Transverse colon (tissue), 4 donors: ENCODE measurements at regions not wholly inside any gene's neighbourhood (a gene's known extent, or its start where the extent isn't known, plus 50 kb on each side); places are given as distances from the start of the nearest gene placed in this dataset.

Source experiments
- DNase-seq: peaks from one replicate; pipeline ENCODE4 v3.0.0-alpha.2; 2019
- H3K27ac ChIP-seq, 4 donors: fragments of 200-600 bp; sonication (generic); 2 replicates each; pipeline ENCODE4 v1.5.1; 2016 to 2018; ENCODE audit warnings: inconsistent platforms in 4 of 4
- H3K27me3 ChIP-seq: fragments of 200-600 bp; sonication (generic); 2 replicates; pipeline ENCODE4 v1.5.1; 2017; ENCODE audit warnings: inconsistent platforms
- H3K36me3 ChIP-seq, 4 donors: fragments of 200-600 bp; sonication (generic); 2 replicates each; pipeline ENCODE4 v1.5.1; 2017 to 2019; ENCODE audit warnings: inconsistent platforms in 4 of 4
- H3K4me1 ChIP-seq, 4 donors: fragments of 200-600 bp; sonication (generic); 2 replicates each; pipeline ENCODE4 v1.5.1; 2017 to 2020; ENCODE audit warnings: inconsistent platforms in 4 of 4
- H3K4me3 ChIP-seq, 4 donors: fragments of 200-600 bp; sonication (generic); 1 replicate in 1 of 4; 2 replicates in 3 of 4; pipeline versions ENCODE4 v1.5.1 to v1.6.1; 2017 to 2019; ENCODE audit warnings: inconsistent platforms in 4 of 4
- H3K9me3 ChIP-seq, 2 donors: fragments of 200-600 bp; sonication (generic); 2 replicates each; pipeline ENCODE4 v1.5.1; 2017 to 2019; ENCODE audit warnings: inconsistent platforms in 2 of 2
- CTCF ChIP-seq, 5 experiments: fragments of 200-600 bp in 3 of 5; fragments of 450-650 bp in 2 of 5; sonication (generic) in 3 of 5; IDR thresholded peaks; 1 replicate in 2 of 5; 2 replicates in 3 of 5; pipeline ENCODE4 v1.5.1; 2016 to 2017; ENCODE audit warnings: antibody characterized with exemption in 5 of 5, inconsistent platforms in 3 of 5, mild to moderate bottlenecking in 2 of 5, moderate library complexity in 1 of 5
- EP300 ChIP-seq: sonication (generic); formaldehyde crosslinking; IDR thresholded peaks from one replicate; pipeline ENCODE4 v1.6.1; 2017; ENCODE audit warnings: antibody characterized with exemption, low read depth
- POLR2A ChIP-seq: fragments of 450-650 bp; IDR thresholded peaks from one replicate; pipeline ENCODE4 v1.6.1; 2016; ENCODE audit warnings: antibody characterized with exemption, mild to moderate bottlenecking, moderate library complexity
- POLR2AphosphoS5 ChIP-seq, 3 donors: sonication (generic); formaldehyde crosslinking; IDR thresholded peaks; one replicate each; pipeline ENCODE4 v1.6.1; 2016; ENCODE audit warnings: antibody characterized with exemption in 3 of 3
- WGBS, 2 donors: methylation state at CpG; one replicate each; pipeline ENCODE4 v1.1.5; 2018; ENCODE audit warnings: low coverage in 1 of 2; 5-methylcytosine and 5-hydroxymethylcytosine counted together
- in situ Hi-C, 4 donors: fragments of 200-750 bp; cut with MboI; loops; one replicate each; pipeline versions ENCODE4 v1.15.0 to v1.15.1; 2017; ENCODE audit warnings: low sequenced_read_pairs in 3 of 4, low pct_ligation_motif_present in 1 of 4, low pct_unique_long_range_greater_than_20kb in 1 of 4
- intact Hi-C: fragments of 100-400 bp; cut with DNase I; formaldehyde crosslinking; loops from one replicate; pipeline ENCODE4 v1.15.1; 2023; ENCODE audit warnings: low total_unique reads

DNA sequence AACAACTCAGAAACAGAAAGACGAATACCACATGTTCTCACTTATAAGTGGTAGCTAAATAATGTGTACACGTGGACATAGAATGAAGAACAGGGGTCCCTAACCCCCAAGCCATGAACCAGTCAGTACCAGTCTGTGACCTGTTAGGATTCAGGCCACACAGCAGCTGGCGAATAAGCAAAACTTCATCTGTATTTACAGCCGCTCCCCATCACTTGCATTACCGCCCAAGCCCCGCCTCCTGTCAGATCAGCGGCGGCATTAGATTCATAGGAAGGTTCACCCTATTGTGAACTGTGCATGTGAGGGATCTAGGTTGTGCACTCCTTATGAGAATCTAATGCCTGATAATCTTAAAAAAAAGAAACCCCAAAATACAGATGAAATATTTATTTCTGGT lies 1128.7 kb downstream of the NLGN4X start:
- no peaks in the 10 kb centered on the region for H3K9me3 ChIP-seq
- H3K4me1 ChIP-seq: no peaks in the 10 kb centered on the region
- TF ChIP-seq POLR2A: no peak
- DNase-seq: no peak
- H3K36me3 ChIP-seq: no peaks in the 10 kb centered on the region
- in situ Hi-C loops (no loop called here), intact Hi-C loops (no loop called here)
- 84% methylated on average over 8 of the region's 8 CpGs; no CpG with 5 or more reads in 1 of the 2 donors for WGBS, 2 donors
- no peak overlapping the region for H3K4me3 ChIP-seq
- no peak overlapping the region for H3K27ac ChIP-seq
- no peaks in the 10 kb centered on the region for H3K27me3 ChIP-seq

GRCh38 chrX:5086388-5086787 lies 1142.3 kb downstream of the NLGN4X start:
- Histone ChIP-seq H3K9me3 (no peaks in the 10 kb centered on the region), H3K36me3 (no peaks in the 10 kb centered on the region), H3K27ac (no peak overlapping the region), H3K27me3 (no peaks in the 10 kb centered on the region), H3K4me3 (no peak overlapping the region), H3K4me1 (no peaks in the 10 kb centered on the region)
- in situ Hi-C loops (no loop called here), intact Hi-C loops (no loop called here)
- TF ChIP-seq POLR2A (no peak), EP300 (no peak), CTCF (IDR thresholded peaks at IDR 0.05) (no peak), POLR2AphosphoS5 (IDR thresholded peaks at IDR 0.05) (no peak)
- DNase-seq: no peak
- WGBS, 2 donors: 52% methylated on average over 2 of the region's 2 CpGs; no CpG with 5 or more reads in 1 of the 2 donors

DNA sequence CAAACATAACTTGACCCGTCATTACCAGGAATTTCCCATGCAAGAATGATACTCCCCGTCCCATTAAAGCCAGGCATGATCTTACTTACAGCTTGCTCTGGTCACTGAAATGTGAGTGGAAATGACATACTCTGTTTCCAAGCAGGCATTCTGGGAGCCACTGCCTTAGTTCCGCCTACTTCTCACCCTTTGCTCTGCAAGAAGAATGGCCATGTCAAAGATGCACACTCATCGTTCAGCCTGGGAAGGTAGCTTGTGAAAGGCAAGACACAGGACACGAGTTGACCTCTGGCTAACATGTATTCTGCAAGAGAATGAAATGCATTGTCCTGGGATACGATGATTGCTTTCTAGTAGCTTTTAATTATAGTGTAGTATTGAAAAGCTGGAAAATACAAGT lies 1144.4 kb downstream of the NLGN4X start:
- intact Hi-C loops: no loop called here
- Histone ChIP-seq H3K4me1 (no peaks in the 10 kb centered on the region), H3K9me3 (no peaks in the 10 kb centered on the region), H3K36me3 (no peaks in the 10 kb centered on the region), H3K27ac (no peak overlapping the region), H3K27me3 (no peaks in the 10 kb centered on the region), H3K4me3 (no peak overlapping the region)
- WGBS, 2 donors: 80 to 82% methylated on average over 2 to 6 of the region's 6 CpGs
- in situ Hi-C loops: no loop called here
- TF ChIP-seq CTCF (IDR thresholded peaks at IDR 0.05) (no peak), POLR2AphosphoS5 (IDR thresholded peaks at IDR 0.05) (no peak), EP300 (no peak), POLR2A (no peak)
- DNase-seq: no peak

- Histone ChIP-seq H3K36me3 (no peaks in the 10 kb centered on the region), H3K4me3 (no peak overlapping the region), H3K27ac (no peak overlapping the region), H3K4me1 (no peaks in the 10 kb centered on the region), H3K27me3 (no peaks in the 10 kb centered on the region), H3K9me3 (no peaks in the 10 kb centered on the region)
- WGBS, 2 donors: 72 to 80% methylated on average over 3 of the region's 3 CpGs
- no peak for TF ChIP-seq POLR2A
- no peak for TF ChIP-seq EP300
- TF ChIP-seq CTCF (IDR thresholded peaks at IDR 0.05): no peak
- no peak for TF ChIP-seq POLR2AphosphoS5 (IDR thresholded peaks at IDR 0.05)
- in situ Hi-C loops (no loop called here), intact Hi-C loops (no loop called here)
- DNase-seq: no peak
These were observed 1146.0 kb downstream of the NLGN4X start for GRCh38 chrX:5082705-5083104.

DNA sequence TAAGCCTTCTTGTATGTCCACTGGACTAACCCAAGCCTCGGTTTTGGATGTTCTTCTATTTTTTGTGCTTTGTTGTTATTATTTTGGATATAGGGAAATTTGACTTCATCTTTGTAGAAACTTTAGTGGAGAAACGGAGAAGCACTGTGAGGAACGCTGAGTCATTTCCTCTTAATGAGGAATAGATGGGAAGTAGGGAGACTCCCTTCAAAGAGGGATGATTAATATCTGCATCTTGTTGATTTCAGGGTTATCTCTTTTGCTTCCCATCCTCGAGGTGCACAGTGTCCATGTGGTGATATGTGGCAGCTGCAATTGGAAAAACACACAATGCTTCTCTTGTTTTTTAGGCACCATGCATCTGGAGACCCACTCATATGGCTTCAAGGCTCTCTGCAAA lies 1147.9 kb downstream of the NLGN4X start:
- Histone ChIP-seq H3K27me3 (no peaks in the 10 kb centered on the region), H3K27ac (no peak overlapping the region), H3K4me3 (no peak overlapping the region), H3K9me3 (no peaks in the 10 kb centered on the region), H3K36me3 (no peaks in the 10 kb centered on the region), H3K4me1 (no peaks in the 10 kb centered on the region)
- WGBS, 2 donors: 60% methylated on average over 4 of the region's 4 CpGs; no CpG with 5 or more reads in 1 of the 2 donors
- intact Hi-C loops (no loop called here), in situ Hi-C loops (no loop called here)
- DNase-seq: no peak
- TF ChIP-seq CTCF (IDR thresholded peaks at IDR 0.05) (no peak), POLR2AphosphoS5 (IDR thresholded peaks at IDR 0.05) (no peak), EP300 (no peak), POLR2A (no peak)
